SK-N-MC (cell line): ENCODE measurements at regions not wholly inside any gene's neighbourhood (a gene's known extent, or its start where the extent isn't known, plus 50 kb on each side); places are given as distances from the start of the nearest gene placed in this dataset.

Experiments used
- EZH2 ChIP-seq: fragments of 200-600 bp; sonication (generic); IDR thresholded peaks from one replicate; pipeline ENCODE4 v1.6.1; 2017; ENCODE audit warnings: antibody characterized with exemption
- FOXP2 ChIP-seq: optimal IDR thresholded peaks from 2 replicates; pipeline ENCODE3; 2011; ENCODE audit warnings: mild to moderate bottlenecking, moderate library complexity; ENCODE audit not compliant: insufficient read depth; ENCODE audit errors: extremely low read length, control extremely low read depth
- POLR2AphosphoS5 ChIP-seq: IDR thresholded peaks from 2 replicates; pipeline ENCODE4 v1.6.1; 2012; ENCODE audit warnings: mild to moderate bottlenecking, low read depth, low read length, borderline replicate concordance

DNA sequence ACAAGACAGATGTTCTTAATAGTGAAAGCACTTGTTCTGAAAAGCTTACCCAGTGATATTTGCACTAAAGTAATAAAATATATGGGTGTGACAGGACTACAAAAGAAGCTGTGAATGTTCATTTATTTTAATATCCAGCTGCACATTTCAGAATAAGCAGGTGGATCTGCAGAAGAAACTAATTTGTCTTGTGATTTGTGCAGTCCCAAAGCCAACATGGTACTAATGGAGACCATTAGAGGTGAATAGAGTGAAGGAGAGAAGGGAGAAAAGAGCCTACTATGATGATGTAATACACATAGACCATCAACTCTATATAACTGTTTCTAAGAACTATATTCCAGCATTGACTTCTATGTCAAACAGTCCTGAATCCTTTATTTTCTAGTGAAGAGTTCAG is 362.8 kb downstream of the ISL1 start:
- TF ChIP-seq POLR2AphosphoS5 (no peak), EZH2 (no peak), FOXP2 (no peak)
